GM04504 (cell line): ENCODE measurements at regions not wholly inside any gene's neighbourhood (a gene's known extent, or its start where the extent isn't known, plus 50 kb on each side); places are given as distances from the start of the nearest gene placed in this dataset.
A peak's percentile ranks its signal among the peaks of the same experiment; 100 is the strongest.

Experiments used
- DNase-seq: peaks from one replicate; pipeline ENCODE4 v3.0.0-alpha.2; 2012; ENCODE audit warnings: low read depth

DNA sequence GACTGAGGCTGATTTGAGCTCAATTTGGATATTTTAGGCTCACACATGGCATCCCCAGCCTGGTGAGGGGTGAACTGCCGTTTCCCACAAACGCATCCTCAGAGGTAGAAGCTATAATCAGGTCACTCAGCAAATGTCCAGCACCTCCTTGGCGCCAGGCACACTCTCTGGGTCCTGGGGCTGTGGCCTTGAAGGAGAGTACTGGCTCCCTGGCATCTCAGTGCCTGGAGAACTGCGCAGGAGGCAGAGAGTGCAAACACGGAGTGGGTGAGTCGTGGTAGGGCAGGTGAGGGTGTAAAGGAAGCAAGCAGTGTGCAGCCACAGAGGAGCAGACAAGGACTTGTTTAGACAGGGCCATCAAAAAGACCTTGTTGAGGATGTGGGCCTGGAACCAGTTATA lies 224.0 kb upstream of the ZNF32 start:
- no peak for DNase-seq

DNA sequence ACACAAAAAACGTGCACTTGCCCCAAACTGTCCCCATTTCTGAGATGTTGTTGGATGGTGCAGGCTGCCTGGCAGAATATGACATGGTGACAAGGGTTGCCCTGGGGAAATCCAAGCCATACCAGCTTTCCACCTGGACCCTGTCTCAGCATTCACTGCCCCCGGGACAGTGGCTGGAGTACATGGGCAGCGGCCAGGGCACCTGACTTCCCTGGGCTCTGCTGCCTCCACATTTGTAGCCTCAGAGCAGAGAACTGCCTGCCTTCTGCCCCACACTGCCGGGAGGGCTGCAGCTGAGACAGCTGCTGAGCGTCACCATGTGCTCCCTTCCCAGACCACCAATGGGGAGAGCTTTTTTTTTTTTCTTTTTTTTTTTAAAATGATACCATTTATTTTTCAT lies 222.9 kb upstream of the ZNF32 start:
- no peak for DNase-seq

DNA sequence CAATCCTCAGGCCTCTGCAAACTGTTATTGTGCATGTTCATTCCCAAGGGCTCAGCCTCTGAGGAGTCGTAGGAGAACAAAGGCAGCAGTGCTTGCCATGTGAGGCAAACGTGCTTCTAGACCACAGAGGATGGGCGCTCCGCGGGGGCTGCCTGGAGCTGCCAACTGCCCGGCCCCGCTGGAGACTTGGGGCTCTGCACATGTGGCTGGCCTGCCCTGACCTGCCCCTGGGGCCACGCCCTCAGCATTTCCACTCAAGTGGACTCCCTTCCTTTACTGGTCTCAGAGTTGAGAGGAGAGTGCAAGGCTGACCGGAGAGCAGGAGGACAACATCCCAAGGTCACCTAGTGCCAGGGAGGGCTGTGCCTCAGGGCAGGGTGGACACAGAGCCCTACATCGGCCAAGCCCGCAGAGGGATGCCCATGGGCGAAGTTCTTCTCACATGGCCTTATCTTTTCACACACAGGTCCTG lies 222.3 kb upstream of the ZNF32 start:
- DNase-seq, result no peak

DNA sequence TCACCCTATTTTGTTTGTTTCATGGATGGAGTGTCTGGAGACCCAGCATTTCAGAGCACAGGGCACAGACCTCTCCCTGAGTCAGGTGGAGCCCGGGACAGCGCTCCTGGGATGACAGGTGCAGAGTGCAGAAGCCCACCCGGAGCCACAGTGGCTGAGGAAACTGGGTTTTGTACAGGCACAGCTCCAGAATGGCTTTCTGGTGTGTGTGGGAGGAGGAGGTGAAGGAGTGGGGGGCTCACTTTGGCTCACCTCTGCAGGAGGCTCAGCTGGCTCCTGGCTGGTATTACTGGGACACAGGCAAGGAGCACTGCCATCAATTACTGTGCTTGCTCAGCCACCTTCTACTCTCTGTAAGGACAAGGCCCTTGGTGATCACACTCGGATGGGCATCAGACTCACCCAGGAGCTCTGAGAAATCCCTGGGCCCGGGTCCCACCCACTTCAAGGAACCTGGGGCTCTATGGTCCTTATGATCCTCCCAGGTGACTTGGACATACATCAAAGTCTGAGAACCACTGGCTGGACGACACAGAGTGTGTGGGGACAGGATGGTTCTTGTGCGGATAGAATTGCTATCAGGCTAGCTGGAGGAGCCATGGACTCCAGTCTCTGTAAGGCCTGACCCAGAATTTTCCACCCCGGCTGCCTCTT lies 221.1 kb upstream of the ZNF32 start:
- DNase-seq, result no peak

DNA sequence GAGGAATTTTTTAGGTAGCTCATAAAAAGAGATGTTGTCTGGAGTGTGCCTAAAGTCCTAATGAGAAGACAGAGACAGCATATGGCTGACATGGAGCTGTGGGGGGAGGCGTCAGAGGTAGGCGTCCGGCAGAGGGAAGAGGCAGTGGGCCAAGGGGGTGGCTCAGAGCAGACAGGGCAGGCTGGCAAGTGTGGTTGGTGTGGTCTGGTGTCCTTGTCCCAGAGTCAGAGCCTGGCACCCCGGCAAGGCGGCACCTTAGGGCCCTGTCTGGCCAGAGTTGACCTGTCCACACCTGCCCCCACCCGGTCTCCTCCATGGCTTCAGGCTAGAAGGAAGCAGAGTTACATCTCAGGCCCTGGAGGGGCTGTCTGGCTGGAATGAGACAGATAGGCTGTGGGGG lies 220.3 kb upstream of the ZNF32 start:
- DNase-seq, result no peak

DNA sequence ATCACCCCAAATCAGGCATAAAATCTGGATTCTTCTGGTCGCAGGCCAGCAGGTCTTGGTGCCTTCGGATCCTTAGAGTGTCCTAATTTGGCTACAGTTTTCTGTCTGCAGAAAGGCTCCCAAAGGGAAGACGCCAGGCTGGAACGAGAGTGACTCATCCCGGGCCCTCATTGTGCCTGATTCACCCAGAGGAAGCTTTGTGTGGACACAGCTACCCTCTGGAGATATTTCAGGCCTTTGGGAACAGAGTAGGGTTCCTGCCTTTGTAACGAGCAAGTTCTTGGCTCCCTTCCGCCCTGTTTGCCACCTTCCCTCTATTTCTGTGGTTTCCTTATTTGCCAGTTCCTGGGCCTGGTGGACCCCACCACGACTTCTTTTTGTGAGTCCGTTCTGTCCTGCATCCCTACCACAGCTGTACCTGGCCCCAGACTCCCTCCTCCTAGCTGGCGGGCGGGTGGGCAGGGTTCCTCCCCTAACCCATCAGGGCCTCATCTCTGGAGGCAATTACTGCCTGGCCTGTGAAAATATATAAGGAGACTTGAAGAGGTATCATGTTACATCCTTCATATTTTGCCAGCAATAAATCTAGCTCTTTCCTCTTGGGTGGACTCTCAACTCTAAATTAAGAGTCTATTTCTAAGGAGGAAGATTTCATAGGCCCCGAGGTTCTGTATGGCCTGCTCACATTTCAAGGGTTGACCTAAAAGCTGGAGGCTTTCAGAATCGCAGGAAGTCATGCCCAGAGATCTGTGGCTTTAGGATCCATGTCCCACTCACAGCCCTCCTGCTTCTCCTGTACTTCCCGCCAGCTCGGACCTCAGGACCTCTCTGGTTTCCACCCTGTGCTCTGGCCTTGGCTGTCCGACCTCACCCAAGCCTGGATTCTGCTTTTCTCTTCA lies 219.2 kb upstream of the ZNF32 start:
- DNase-seq, result peak; percentile 75

DNA sequence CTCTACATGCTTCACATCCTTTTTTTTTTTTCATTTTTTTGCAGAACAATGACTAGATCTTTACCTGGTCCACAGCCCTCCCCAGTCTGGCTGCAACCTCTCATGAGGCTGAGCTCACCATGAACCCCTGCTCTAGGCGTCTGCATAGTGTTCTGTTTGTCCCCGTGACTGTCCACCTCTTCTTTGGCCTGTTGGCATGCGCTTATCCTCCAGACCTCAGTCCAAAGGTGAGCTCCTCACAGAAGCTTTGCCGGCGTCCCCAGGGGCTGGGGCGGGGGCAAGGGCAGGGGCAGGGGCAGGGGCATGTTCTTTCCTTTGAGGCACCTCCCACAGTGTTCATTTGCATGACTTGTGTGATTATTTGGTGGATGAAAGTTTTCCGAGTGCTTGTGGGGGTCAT lies 218.4 kb upstream of the ZNF32 start:
- DNase-seq, result no peak

DNA sequence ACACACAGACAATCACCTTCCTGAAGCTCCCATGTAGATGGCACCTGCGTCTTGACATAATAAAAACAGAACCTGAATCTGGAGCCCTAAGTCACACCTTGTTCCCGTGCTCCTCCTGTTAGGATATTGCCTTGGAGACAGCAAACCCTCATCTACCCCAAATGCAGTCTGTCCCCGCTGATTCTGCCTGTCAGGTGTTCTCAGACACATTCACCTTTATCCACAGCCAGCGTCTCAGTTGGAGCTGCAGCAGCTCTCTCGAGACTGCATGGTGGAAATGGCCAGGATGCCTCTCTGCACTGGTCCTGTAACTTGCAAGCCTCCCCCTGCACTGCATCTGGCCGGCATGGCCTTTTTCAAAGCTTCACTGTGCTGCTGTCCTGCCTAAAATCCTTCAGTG lies 218.0 kb upstream of the ZNF32 start:
- no peak for DNase-seq

DNA sequence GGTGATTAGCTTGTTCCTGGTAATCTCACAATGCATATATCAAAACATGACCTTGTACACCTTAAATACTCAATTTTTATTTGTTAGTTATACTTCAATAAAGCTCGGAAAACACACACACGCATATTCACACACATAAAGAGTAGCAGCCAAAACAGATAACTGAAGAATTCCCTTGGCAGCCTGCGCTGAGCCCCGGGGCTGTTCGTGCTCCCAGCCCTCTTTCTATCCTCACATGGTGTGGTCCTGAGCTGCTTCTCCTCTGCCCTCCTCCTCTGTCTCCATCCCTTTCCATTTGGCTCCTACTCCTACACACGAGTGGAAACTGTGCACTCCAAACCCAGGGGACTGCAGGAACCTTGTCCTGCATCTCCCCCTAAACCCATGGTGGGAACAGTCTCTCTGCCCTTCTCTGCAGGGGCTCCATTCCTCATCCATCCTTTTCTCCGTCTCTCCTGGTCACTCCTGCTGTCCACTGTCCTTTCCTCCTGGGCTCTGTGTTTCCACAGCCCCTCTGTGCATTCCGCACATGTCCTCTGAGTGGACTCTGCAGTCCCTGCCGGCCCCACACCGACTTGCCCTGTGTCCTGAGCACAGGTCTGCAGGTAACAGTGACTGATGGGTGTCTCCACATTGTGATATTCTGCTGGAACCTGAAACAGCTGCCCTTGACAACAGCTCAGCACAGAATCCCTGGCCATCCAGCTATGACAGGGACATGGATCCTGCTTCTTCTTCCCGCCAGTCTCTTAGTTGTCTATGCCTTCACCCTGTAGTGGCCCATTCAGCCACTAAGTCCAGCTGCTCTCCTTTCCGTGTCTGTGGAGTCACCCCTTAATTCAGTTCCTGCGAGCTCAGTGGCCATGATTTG lies 216.8 kb upstream of the ZNF32 start:
- DNase-seq, result no peak

DNA sequence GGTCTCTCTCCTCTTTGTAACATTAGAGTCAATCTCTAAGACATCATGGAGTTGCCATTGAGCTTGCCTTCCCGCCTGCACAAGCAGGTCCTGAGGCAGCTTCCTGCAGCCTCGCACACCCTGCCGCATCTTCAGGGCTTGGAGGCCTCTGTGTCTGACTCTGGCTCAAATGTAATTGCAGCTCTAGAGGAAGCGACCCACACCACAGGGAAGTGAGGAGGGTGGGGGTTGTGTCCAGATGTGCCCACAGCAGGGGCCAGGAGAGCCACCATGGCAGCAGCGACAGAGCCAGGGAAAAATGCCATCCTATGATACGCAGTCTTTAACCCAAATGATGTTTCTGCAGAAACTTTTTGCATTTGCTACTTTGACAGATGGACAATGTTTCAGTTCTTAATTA lies 216.0 kb upstream of the ZNF32 start:
- no peak for DNase-seq

DNA sequence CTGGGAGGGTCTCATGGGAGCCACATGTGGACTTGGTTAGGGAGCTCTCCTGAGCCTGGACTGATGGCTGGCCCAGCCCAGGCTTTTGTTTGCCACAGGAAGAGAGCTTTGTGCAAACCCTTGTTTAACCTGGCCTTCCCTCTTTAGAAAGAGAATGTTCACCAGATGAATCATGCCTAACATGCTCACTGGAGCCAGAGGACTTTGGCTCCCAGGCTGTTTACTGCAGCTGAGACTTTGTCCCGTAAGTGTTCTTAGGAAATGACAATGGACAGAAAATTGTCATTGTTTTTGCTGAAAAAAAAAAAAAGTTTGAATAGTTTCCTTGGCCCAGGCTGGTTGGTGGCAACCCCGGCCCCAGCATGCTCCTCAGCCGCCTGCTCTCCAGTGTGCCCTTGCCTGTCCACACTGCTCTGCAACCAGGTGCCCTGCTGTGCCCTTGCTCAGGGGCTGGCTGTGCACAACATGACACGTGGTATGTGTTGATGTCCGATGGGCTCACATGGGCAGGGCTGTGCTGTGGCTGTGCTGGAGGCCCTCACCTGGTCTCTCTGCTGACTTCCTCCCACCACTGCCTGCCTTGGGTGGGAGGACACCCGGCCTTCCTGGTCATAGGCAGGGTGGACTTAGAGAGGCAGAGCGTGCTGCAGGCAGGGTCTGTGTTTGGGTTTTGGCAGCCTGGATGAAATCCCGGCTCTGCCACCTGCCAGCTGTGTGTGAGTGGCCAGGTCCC lies 215.3 kb upstream of the ZNF32 start:
- DNase-seq, result peak; percentile 62

DNA sequence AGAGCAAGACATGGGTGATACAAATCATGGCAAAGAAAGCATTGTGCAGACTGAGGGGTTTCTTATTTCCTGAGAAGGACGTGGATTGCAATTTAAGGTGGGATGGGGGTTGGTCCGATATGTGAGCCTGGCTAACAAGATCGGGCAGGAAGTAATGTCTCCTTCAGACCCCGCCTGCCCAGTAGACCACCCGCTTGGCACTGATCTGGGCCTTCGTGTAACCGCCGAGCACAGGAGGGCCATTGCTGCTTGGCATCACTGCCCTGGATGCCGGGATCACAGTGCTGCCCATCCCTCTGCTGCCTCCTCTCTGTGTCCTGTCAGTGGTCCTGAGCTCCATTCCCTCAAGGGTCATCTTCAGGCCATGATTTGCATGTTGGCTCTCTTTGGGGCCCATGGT lies 214.6 kb upstream of the ZNF32 start:
- no peak for DNase-seq

DNA sequence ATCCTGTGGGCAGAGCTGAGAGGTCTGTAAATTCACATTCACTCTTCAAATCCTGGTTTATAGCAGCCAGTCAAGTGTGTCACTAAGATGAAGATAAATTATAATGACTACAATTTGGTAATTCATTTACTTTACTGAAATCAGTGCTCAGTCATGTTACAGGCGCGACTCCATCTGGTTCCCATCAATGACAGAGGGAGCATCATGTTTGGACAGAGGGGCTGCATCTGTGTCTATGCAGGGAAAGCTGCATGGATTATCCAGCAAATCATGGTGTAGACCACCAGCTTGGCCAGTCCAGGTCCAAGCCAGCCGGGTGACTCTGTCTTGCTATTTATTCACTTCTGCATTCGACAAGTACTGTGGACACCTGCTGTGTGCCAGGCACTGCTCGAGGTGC lies 214.1 kb upstream of the ZNF32 start:
- DNase-seq, result no peak

DNA sequence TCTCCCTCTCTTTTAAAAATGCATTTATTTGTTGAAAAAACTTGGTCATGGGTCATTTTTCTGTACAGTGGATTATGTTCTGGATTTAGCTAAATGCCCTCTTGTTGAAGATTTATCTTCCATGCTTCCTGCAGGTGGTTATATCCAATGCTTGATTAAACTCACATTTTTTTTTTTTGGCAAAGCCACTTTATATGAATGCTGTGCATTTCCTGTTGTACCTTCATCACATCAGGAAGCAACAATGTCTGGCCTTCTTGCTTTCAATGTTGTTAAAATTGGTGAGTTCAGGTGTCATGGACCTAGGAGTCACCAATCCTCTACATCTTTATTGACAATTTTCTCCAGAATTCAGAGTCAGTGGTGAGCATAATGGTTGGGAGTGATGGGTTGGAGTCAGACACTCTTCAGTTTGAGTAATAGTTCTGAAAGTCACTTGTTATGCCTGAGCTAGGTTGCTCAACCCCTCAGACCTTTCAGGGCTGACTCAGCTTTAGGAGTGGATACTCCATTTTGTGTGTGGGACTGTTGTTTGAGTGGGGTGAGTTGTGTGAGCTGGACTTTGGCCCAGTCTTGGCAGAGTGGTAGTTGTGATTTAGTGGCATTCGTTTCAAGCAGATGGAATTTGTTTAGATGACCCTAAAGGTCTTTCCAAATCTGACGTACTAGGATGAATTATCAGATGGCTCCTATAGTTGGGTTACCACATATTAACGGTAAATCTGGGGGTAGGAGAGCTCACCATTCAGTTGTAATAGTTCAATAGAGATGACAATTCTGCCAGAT lies 213.5 kb upstream of the ZNF32 start:
- DNase-seq, result peak; percentile 96

DNA sequence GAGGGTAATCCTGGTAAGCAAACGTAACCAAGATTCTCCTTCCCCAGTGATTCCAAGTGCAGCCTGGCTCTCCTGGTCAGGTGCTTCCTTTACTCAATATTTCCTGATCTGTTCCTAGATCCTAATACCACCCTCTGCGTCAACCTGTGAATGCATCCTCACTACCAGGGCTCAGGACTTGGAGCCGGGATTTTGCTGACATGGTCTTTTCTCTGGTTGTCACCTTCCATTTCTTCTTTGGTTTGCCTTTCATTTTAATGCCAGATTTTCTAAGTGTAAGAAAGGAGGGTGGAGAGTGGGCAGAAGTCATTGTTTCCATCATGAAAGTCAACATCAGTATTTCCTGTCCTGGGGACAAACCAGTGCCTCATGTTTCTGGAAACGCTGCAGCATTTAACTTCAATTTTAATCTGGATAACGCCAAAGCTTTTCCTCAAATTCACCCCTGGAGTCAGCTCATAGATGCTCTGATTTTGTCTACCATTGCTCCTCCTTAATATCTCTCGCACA lies 210.4 kb upstream of the ZNF32 start:
- DNase-seq, result no peak

DNA sequence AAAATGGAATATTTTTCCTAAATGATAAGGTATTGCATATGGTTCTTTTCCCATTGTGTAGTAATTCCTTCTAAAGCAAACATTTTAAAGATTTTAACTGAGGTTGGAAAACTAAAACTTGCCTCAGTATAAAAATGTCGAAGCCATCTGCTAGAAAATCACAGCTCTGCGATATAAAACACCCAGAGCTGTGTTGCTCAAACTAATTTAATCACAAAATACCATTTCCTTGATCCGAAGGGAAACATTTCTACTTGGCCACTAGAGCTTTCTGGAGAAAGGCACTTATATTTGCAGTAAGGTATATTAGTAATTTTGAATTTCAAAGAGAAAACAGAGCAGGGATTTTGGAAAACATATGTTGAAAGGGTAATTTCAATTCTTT lies 209.2 kb upstream of the ZNF32 start:
- DNase-seq, result no peak

DNA sequence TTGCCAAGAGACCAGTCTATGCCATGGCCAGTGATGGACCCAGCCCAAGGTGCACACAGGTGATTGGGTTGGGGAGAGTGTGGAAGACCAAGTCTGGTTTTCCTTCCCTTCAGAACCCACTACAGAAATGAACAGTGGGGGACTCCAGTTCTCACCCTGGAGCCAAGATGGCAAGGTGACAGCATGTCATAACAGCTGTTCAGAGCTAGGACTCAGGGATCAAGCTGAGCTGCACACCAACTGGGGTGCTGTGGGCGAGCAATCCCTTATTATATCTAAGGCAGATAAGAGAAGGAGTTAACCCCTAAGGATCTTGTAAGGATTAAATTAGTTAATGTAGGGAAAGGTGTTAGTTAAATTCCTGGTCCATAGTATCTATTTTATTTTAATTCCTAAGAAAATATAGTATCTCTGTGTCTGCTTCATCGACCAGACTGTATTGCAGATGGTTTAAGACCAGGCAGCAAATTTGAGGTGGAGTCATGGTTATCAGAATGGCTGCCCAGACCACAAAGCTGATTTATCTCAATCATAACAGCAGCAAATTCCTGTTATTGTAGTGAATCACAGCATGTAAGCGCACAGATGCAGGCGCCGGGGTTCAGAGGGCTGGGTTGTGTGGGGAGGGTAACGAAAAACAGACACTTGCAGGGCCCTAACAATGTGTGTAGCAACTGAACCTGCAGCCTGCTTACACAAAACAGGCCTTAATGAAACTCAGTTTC lies 208.7 kb upstream of the ZNF32 start:
- no peak for DNase-seq

DNA sequence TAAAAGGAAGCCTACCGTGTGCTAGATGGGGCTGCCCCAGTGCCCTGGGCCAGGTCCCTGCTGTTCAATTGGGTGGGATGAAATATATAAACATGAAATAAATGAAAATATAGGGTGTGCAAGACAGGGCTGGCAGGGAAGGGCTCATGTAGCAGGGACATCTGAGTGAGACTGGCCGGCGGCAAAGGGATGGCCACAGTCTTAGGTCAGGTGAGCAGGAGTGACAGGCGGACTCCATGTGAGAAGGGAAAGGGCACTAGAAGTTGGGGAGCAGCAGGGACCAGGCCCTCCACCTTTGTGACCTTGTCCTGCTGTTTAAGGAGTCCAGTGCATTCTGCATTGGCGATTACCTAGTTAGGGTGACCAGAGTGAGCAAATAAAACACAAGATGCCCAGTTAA lies 207.6 kb upstream of the ZNF32 start:
- no peak for DNase-seq

DNA sequence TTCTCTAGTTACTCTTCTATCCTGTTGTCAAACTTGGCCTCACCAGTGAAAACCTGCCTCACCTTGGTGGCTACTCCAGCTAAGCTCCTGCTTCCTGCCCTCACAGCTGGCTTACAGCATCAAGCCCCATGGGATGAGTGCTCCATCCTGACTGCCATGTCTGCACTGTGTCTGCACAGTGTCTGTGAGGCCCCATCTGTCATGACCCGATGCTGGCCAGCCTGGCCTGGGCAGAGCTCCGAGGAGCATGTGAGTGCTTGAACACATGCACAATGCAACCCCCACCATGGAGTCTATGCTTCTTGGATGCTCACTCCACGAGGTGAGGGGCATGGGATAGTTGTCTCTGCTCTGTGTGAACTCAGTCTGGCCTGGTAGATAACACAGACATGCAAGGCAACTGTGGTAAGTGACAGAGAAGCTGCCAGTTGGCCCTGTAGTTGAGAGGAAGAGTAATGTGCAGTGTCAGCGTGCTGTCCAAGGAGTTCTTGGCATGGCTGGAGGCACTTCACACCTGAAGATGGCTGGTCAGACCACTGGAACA lies 207.1 kb upstream of the ZNF32 start:
- no peak for DNase-seq

DNA sequence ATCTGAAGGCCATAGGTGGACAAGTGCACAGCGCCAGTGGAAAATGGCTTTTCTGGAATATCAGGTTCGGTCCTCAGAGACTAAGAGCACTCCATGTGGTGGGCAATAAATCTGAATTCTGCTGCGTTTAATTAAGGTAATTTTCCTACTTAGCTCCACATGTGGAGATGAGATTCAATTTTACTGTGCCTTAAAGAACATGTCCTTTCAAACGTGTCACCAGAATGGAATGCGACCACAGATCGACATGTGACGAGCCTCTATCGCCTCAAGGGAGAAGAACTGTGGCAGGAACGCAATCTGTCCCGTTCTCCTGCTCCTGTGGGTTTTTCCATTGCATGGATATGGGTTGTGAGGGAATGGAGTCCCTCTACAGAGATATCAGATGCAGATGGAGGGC lies 205.3 kb upstream of the ZNF32 start:
- peak; percentile 84 for DNase-seq
